WI38 (cell line): ENCODE measurements at regions not wholly inside any gene's neighbourhood (a gene's known extent, or its start where the extent isn't known, plus 50 kb on each side); places are given as distances from the start of the nearest gene placed in this dataset.

Experiments used
- H3K4me3 ChIP-seq: 2 replicates; pipeline ENCODE4 v1.5.1; 2011; ENCODE audit warnings: low read depth, mild to moderate bottlenecking, control low read depth, low read length
- TF ChIP-seq, protein P1 (sequence below): IDR thresholded peaks from 2 replicates; pipeline ENCODE4 v1.5.1; 2012; ENCODE audit warnings: low read depth, mild to moderate bottlenecking, control low read depth, low read length

DNA sequence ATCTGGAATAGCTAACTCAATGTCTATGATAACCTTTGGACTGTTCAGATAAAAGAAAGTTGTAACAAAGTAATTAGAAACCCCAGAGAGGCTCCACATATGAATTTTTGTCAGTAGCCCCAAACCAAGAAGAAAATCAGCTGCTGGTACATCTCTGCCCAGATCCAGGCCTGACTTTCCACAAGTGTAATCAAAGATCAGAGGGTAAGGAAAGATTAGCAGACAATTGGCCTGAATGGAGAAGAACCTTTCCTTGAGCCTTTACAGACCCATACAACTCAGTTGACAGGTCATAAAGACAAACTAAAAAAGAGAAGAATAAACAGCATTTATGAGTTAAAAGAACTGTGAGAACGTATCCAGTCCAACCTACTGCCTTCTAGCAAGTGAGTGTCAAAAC lies 366.7 kb upstream of the PKN2 start:
- TF ChIP-seq, protein P1, sequence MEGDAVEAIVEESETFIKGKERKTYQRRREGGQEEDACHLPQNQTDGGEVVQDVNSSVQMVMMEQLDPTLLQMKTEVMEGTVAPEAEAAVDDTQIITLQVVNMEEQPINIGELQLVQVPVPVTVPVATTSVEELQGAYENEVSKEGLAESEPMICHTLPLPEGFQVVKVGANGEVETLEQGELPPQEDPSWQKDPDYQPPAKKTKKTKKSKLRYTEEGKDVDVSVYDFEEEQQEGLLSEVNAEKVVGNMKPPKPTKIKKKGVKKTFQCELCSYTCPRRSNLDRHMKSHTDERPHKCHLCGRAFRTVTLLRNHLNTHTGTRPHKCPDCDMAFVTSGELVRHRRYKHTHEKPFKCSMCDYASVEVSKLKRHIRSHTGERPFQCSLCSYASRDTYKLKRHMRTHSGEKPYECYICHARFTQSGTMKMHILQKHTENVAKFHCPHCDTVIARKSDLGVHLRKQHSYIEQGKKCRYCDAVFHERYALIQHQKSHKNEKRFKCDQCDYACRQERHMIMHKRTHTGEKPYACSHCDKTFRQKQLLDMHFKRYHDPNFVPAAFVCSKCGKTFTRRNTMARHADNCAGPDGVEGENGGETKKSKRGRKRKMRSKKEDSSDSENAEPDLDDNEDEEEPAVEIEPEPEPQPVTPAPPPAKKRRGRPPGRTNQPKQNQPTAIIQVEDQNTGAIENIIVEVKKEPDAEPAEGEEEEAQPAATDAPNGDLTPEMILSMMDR: no peak
- H3K4me3 ChIP-seq: no peak overlapping the region

GRCh38 chr1:88318740-88319139 lies 365.3 kb upstream of the PKN2 start:
- TF ChIP-seq, protein P1: no peak
- H3K4me3 ChIP-seq: no peak overlapping the region

DNA sequence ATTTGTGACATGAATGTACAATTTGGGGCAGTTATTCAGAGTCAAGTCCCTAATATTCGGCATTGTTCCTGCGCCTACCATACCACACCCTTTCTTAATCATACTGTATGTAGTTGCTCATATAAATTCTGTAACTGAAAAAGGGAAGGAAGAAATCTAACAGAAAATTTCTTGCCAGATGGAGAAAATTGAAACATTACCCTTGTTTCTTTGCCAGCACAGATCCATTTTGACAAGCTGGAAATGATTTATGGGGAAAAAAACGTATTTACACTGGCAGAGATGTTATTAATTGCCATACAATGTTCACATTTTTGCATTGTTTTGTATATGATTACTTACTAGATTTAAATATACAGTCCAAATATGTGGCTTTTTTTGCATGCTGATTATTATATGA lies 363.8 kb upstream of the PKN2 start:
- TF ChIP-seq, protein P1: no peak
- no peak overlapping the region for H3K4me3 ChIP-seq

- TF ChIP-seq, protein P1: no peak
- no peak overlapping the region for H3K4me3 ChIP-seq
Measured at GRCh38 chr1:88321706-88322105, 362.4 kb upstream of the PKN2 start.

- TF ChIP-seq, protein P1: no peak
- no peak overlapping the region for H3K4me3 ChIP-seq
Measured at GRCh38 chr1:88324899-88325298, 359.2 kb upstream of the PKN2 start.

DNA sequence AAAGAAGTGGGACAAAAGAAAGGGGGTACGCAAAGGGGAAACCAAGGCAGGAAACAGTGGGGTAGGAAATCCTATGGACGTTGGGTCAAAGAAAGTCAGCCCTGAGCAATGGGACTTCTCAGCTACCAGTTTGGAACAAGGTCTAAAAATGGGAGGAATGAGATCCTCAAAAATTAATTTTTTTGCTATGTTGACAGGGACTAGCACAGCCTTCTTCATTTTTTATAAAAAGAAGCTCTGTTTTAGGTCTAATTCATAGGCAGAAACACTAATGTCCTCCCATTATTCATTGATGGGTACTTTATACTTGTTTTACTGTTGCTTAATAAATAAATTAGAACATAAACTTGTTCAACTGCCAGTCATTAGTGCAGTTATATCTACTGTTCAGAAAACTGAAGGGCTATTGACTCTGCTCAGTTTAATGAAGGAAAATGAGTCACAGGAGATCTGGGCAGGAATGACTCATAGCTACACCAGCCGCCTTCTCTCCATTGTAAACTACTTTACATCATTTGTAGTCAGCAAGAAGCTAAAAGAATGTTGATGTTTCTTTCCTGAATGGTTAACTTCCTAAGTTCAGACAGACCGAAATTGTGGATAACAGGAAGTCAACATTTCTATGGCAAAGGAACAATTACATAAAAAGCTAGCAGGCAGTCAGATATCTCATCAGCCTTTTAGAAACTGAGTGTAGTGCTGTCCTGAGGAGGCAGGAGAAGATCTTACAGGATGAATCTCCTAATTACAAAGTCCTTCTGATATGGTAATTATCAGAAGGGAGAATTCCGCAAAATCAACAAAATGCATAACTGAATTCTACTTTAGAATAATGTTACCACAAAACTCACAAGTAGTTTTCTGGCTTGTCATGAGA lies 356.4 kb upstream of the PKN2 start:
- H3K4me3 ChIP-seq: no peak overlapping the region
- TF ChIP-seq, protein P1: no peak

GRCh38 chr1:88330201-88330600 lies 353.9 kb upstream of the PKN2 start:
- TF ChIP-seq, protein P1: no peak
- no peak overlapping the region for H3K4me3 ChIP-seq
